Ascending aorta (tissue), 2 donors: ENCODE measurements at regions not wholly inside any gene's neighbourhood (a gene's known extent, or its start where the extent isn't known, plus 50 kb on each side); places are given as distances from the start of the nearest gene placed in this dataset.

Source experiments
- DNase-seq, 2 donors: peaks; one replicate each; pipeline ENCODE4 v3.0.0-alpha.2; 2019; ENCODE audit warnings: low spot score in 2 of 2
- H3K27ac ChIP-seq, 2 donors: fragments of 200-600 bp; sonication (generic); one replicate each; pipeline ENCODE4 v1.5.1; 2016 to 2017; ENCODE audit warnings: mild to moderate bottlenecking in 1 of 2
- H3K27me3 ChIP-seq: fragments of 200-600 bp; sonication (generic); one replicate; pipeline ENCODE4 v1.5.1; 2017
- H3K36me3 ChIP-seq, 2 donors: fragments of 200-600 bp; sonication (generic); one replicate each; pipeline ENCODE4 v1.5.1; 2016
- H3K4me1 ChIP-seq, 2 donors: fragments of 200-600 bp; sonication (generic); one replicate each; pipeline ENCODE4 v1.5.1; 2016 to 2017; ENCODE audit warnings: mild to moderate bottlenecking in 1 of 2
- H3K4me3 ChIP-seq, 2 donors: fragments of 200-600 bp; sonication (generic); one replicate each; pipeline ENCODE4 v1.5.1; 2016 to 2017; ENCODE audit warnings: mild to moderate bottlenecking in 1 of 2
- H3K9me3 ChIP-seq, 2 donors: fragments of 200-600 bp; sonication (generic); one replicate each; pipeline ENCODE4 v1.5.1; 2016
- intact Hi-C: fragments of 100-400 bp; cut with DNase I; formaldehyde crosslinking; loops from one replicate; pipeline ENCODE4 v1.15.1; 2023
- TF ChIP-seq, protein P1 (sequence below), 3 experiments: fragments of 200-600 bp in 2 of 3; fragments of 450-650 bp in 1 of 3; sonication (generic) in 2 of 3; IDR thresholded peaks; one replicate each; pipeline ENCODE4 v1.5.1; 2016 to 2019; ENCODE audit warnings: antibody characterized with exemption in 3 of 3, mild to moderate bottlenecking in 1 of 3, moderate library complexity in 1 of 3

- TF ChIP-seq, protein P1, sequence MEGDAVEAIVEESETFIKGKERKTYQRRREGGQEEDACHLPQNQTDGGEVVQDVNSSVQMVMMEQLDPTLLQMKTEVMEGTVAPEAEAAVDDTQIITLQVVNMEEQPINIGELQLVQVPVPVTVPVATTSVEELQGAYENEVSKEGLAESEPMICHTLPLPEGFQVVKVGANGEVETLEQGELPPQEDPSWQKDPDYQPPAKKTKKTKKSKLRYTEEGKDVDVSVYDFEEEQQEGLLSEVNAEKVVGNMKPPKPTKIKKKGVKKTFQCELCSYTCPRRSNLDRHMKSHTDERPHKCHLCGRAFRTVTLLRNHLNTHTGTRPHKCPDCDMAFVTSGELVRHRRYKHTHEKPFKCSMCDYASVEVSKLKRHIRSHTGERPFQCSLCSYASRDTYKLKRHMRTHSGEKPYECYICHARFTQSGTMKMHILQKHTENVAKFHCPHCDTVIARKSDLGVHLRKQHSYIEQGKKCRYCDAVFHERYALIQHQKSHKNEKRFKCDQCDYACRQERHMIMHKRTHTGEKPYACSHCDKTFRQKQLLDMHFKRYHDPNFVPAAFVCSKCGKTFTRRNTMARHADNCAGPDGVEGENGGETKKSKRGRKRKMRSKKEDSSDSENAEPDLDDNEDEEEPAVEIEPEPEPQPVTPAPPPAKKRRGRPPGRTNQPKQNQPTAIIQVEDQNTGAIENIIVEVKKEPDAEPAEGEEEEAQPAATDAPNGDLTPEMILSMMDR (IDR thresholded peaks at IDR 0.05), result no peak
- intact Hi-C loops, result no loop called here
These were observed 72.6 kb upstream of the SPRY1 start for GRCh38 chr4:123323998-123324397.

GRCh38 chr4:123325241-123325681 lies 71.3 kb upstream of the SPRY1 start:
- Histone ChIP-seq H3K27me3 (no peaks in the 10 kb centered on the region), H3K4me1 (no peaks in the 10 kb centered on the region), H3K27ac (no peak overlapping the region), H3K4me3 (no peak overlapping the region), H3K36me3 (no peaks in the 10 kb centered on the region), H3K9me3 (peaks cover 9 to 25% of the 10 kb centered on the region in 2 donors)
- TF ChIP-seq, protein P1 (IDR thresholded peaks at IDR 0.05), result no peak
- intact Hi-C loops, result no loop called here
- DNase-seq, result no peak

More at GRCh38 chr4:123323998-123324397, 72.6 kb upstream of the SPRY1 start:
- Histone ChIP-seq H3K27me3 (no peaks in the 10 kb centered on the region), H3K4me3 (no peak overlapping the region), H3K9me3 (peaks cover 9 to 20% of the 10 kb centered on the region in 2 donors), H3K4me1 (no peaks in the 10 kb centered on the region), H3K36me3 (no peaks in the 10 kb centered on the region), H3K27ac (no peak overlapping the region)
- no peak for DNase-seq

DNA sequence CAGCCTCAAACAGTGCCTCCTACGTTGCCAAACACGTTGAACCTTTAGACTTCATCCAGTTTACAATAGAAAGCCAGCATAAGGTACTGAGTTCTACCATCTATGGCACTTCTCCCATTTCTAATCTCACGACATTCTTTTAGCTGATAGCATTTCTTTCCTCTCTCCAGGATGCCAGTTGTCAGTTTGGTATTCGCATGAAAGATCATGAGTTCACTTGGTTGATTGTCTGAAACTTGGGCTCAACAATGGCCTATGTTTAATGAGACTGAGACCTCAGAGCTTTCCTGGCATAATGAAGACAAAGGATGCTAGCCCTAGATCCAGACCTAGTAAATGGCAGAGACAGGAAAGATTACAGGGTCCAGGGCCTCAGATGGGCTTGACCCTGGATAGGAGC lies 69.2 kb upstream of the SPRY1 start:
- Histone ChIP-seq H3K36me3 (no peaks in the 10 kb centered on the region), H3K27ac (peak overlapping the region in 1 of 2 donors; percentile 20), H3K9me3 (peaks cover 0 to 10% of the 10 kb centered on the region in 2 donors), H3K4me3 (no peak overlapping the region), H3K27me3 (no peaks in the 10 kb centered on the region), H3K4me1 (no peaks in the 10 kb centered on the region)
- intact Hi-C loops, result no loop called here
- TF ChIP-seq, protein P1 (IDR thresholded peaks at IDR 0.05), result no peak
- no peak for DNase-seq

- DNase-seq, result no peak
- Histone ChIP-seq H3K27me3 (no peaks in the 10 kb centered on the region), H3K27ac (peak overlapping the region in 1 of 2 donors; percentile 20), H3K4me1 (no peaks in the 10 kb centered on the region), H3K36me3 (no peaks in the 10 kb centered on the region), H3K9me3 (peaks cover 0 to 8% of the 10 kb centered on the region in 2 donors), H3K4me3 (no peak overlapping the region)
- TF ChIP-seq, protein P1 (IDR thresholded peaks at IDR 0.05), result no peak
- intact Hi-C loops, result no loop called here
These were observed 68.7 kb upstream of the SPRY1 start for GRCh38 chr4:123327846-123328429.

GRCh38 chr4:123338715-123339114 lies 57.9 kb upstream of the SPRY1 start:
- H3K27ac ChIP-seq, result no peak overlapping the region
- H3K4me3 ChIP-seq, result no peak overlapping the region
- no peaks in the 10 kb centered on the region for H3K9me3 ChIP-seq
- TF ChIP-seq, protein P1 (IDR thresholded peaks at IDR 0.05), result no peak
- no peak for DNase-seq
- intact Hi-C loops, result no loop called here
- no peaks in the 10 kb centered on the region for H3K27me3 ChIP-seq
- no peaks in the 10 kb centered on the region for H3K4me1 ChIP-seq
- no peaks in the 10 kb centered on the region for H3K36me3 ChIP-seq
